MG63 (cell line): ENCODE measurements at regions not wholly inside any gene's neighbourhood (a gene's known extent, or its start where the extent isn't known, plus 50 kb on each side); places are given as distances from the start of the nearest gene placed in this dataset.

Source experiments
- DNase-seq: peaks from one replicate; pipeline ENCODE4 v3.0.0-alpha.2; 2020
- H3K27me3 ChIP-seq: fragments of 250-450 bp; sonication (Bioruptor Pico); 2 replicates; pipeline ENCODE4 v1.5.1; 2020; ENCODE audit warnings: mild to moderate bottlenecking, moderate library complexity
- H3K36me3 ChIP-seq: fragments of 250-450 bp; sonication (Bioruptor Pico); 2 replicates; pipeline ENCODE4 v1.5.1; 2020; ENCODE audit warnings: mild to moderate bottlenecking, moderate library complexity
- H3K4me3 ChIP-seq: fragments of 250-450 bp; sonication (Bioruptor Pico); 2 replicates; pipeline ENCODE4 v1.5.1; 2020; ENCODE audit warnings: mild to moderate bottlenecking, moderate library complexity
- H3K9me3 ChIP-seq: fragments of 250-450 bp; sonication (Bioruptor Pico); 2 replicates; pipeline ENCODE4 v1.5.1; 2020; ENCODE audit warnings: mild to moderate bottlenecking, moderate library complexity

GRCh38 chr9:135032041-135032835 is 55.2 kb upstream of the OLFM1 start:
- H3K27me3 ChIP-seq = no peaks in the 10 kb centered on the region; the same call in 1 of the 2 replicates
- H3K36me3 ChIP-seq = no peaks in the 10 kb centered on the region
- no peaks in the 10 kb centered on the region for H3K9me3 ChIP-seq
- H3K4me3 ChIP-seq = no peak overlapping the region
- no peak for DNase-seq

- Histone ChIP-seq H3K36me3 (no peaks in the 10 kb centered on the region), H3K27me3 (no peaks in the 10 kb centered on the region; the same call in 1 of the 2 replicates), H3K9me3 (no peaks in the 10 kb centered on the region), H3K4me3 (no peak overlapping the region)
- DNase-seq = no peak
Measured at GRCh38 chr9:135032868-135033460, 54.5 kb upstream of the OLFM1 start.

DNA sequence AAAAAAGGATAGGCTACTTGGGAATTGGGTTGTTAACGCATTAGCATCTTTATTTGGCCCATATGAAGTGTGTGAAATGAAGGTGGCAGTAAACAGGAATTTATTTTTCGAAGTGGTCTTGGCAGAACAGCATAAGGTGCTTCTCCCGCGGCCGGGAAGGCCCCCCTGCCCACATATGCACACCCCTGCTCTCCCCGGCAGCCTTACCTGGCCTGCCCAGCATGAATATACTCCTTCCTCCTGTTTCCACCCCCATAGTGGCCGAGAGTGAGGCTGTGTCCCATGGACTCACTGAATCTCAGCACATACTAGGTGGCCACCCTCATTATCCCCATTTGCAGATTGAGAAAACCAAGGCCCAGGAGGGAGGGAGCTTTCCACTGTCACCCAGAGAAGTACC is 54.0 kb upstream of the OLFM1 start:
- no peaks in the 10 kb centered on the region; the same call in 1 of the 2 replicates for H3K27me3 ChIP-seq
- H3K4me3 ChIP-seq = no peak overlapping the region
- H3K9me3 ChIP-seq = no peaks in the 10 kb centered on the region
- no peaks in the 10 kb centered on the region for H3K36me3 ChIP-seq
- no peak for DNase-seq

DNA sequence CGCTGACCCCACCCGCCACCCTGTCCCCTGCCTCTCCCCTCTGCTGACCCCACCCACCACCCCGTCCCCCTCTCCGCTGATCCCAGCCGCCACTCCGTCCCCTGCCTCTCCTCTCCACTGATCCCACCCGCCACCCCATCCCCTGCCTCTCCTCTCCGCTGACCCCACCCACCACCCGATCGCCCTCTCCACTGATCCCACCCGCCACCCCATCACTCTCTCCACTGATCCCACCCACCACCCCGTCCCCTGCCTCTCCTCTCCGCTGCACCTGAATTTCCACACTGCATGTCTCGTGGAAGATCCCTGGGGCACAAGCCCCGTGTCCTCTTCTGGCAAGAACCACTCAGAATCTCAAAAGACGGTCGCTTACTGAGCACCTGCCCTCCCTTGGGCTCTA is 53.4 kb upstream of the OLFM1 start:
- H3K9me3 ChIP-seq = no peaks in the 10 kb centered on the region
- no peaks in the 10 kb centered on the region; the same call in 1 of the 2 replicates for H3K27me3 ChIP-seq
- H3K4me3 ChIP-seq = no peak overlapping the region
- DNase-seq = no peak
- H3K36me3 ChIP-seq = no peaks in the 10 kb centered on the region

DNA sequence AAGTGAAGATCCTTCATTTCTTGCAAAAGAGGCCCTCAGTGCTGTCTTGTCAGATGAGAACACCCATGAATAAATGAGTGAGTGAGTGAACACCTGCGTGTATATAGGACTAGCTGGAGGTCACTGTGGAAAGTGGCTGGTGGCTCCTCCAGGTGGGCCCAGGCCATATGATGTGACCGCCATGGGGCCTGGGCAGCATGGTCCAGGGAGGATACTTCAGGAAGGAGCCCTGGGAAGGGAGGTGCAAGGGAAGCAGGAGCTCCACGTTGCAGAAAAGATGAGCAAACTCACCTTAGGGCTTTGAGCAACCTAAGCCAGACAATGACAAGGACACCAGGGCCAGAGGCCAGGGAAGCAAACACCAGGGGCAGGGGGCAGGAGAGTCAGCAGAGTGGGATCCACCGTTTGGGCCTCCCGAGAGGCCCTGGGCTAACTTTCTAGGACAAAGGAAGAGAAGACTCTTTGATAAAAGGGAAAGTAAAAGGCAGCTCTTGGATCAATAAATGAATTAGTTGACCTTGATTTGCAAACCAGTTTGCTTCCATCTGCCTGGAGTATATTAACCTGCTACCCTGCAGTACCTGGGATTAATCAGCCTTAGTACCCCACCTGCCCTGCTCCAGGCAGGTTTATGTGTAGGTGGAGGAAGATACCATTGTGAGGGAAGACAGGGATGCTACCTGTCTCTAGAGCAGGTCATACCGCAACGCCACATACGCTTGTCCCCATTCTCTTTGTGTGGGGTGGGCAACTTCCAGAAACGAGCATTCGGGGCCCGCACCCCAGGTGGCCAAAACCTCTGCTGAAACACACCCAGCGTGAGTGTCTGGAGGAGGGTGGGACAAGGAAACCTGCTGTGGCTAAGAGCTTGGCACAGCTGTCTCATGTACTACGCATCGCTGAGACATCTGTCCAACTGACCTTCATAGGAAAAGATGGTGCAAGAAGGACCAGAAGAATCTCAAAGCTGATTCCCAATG is 51.4 kb upstream of the OLFM1 start:
- no peak for DNase-seq
- no peaks in the 10 kb centered on the region for H3K36me3 ChIP-seq
- H3K9me3 ChIP-seq = no peaks in the 10 kb centered on the region
- H3K4me3 ChIP-seq = no peak overlapping the region
- H3K27me3 ChIP-seq = no peaks in the 10 kb centered on the region; the same call in 1 of the 2 replicates

GRCh38 chr9:135036861-135037465 is 50.5 kb upstream of the OLFM1 start:
- no peaks in the 10 kb centered on the region; the same call in 1 of the 2 replicates for H3K27me3 ChIP-seq
- no peaks in the 10 kb centered on the region for H3K9me3 ChIP-seq
- no peak overlapping the region for H3K4me3 ChIP-seq
- H3K36me3 ChIP-seq = no peaks in the 10 kb centered on the region
- no peak for DNase-seq

DNA sequence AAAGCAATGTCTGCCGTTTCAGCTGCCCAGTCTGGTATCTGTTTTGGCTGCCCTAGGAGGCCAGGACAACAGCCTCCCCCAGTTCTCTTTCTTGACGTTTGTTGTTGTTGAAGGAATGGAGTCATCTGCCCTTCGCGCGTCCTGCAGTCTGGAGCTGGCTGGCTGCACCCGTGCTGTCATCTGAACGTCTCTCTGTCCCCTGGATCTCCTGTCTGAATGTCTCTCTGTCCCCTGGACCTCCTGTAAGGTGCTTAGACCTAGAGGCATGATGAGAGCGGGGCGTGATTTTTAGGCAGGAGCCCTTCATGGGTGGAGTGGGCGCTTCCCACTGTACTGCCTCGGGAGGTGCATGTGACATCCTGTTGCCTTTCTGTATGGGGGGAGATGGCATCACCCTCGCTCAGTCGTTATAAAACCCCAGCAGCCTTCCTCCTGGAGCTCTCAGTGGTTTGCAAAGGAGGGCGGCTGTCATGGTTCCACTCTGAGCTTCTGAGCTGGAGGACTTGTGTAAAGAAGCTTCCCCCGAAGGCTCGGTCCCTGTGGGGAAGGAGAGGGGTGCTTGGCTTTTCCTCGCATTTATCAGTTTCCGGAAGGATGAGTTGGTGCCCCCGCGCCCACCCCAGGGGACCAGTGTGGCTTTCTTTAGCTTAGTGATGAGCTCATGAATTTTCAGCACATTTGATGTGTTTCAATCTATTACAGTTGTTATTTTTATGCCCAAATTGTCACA is 49.8 kb upstream of the OLFM1 start:
- Histone ChIP-seq H3K4me3 (no peak overlapping the region), H3K9me3 (no peaks in the 10 kb centered on the region), H3K27me3 (no peaks in the 10 kb centered on the region; the same call in 1 of the 2 replicates), H3K36me3 (no peaks in the 10 kb centered on the region)
- DNase-seq = no peak
